ENCODE measurements at regions not wholly inside any gene's neighbourhood (a gene's known extent, or its start where the extent isn't known, plus 50 kb on each side); places are given as distances from the start of the nearest gene placed in this dataset.
A peak's percentile ranks its signal among the peaks of the same experiment; 100 is the strongest.

DNA sequence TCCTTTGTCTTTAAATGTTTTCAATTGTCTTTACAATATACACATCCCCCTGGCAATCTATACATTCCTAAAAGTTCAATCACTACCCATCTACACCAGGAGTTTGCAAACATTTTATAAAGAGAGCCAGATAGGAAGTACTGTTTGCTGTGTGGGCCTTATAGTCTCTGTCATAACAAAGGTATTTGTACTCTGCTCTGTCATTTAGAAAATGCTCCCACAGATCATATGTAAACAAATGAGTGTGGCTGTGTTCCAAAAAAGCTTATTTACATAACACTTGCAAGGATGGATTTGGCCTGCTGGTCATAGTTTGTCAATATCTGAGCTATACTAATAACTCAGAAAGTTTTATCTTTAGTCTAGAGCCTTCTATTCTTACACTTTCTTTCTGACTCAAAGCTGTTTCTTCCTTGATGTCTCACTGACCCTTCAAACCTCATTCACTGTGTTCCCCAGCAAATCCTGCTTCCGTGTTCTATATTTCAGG lies 511.9 kb downstream of the GBE1 start:
- Histone ChIP-seq H3K4me3 (ENCODE audit: low read length in 2 of 2) (no peak overlapping the region), H3K9me3 (ENCODE audit: control insufficient read depth, low read length) (no peaks in the 10 kb centered on the region), H3K36me3 (ENCODE audit: control insufficient read depth in 1 of 2, insufficient read depth in 2 of 2, low read length in 1 of 2) (no peaks in the 10 kb centered on the region), H3K27ac (ENCODE audit: low read depth in 1 of 2, low read length in 2 of 2) (no peak overlapping the region), H3K27me3 (ENCODE audit: control insufficient read depth in 1 of 2, insufficient read depth in 2 of 2, low read length in 1 of 2) (no peaks in the 10 kb centered on the region), H3K4me1 (ENCODE audit: control insufficient read depth in 1 of 2, insufficient read depth in 2 of 2, low read length in 2 of 2) (peaks cover 0 to 3% of the 10 kb centered on the region in 2 donors)
- 50 to 54% methylated on average over 1 of the region's 1 CpG for WGBS, 2 donors
- intact Hi-C loops (cut with DNase I), result no loop called here
- no peak for ATAC-seq (ENCODE audit: low FRiP score)
- DNase-seq, result no peak

DNA sequence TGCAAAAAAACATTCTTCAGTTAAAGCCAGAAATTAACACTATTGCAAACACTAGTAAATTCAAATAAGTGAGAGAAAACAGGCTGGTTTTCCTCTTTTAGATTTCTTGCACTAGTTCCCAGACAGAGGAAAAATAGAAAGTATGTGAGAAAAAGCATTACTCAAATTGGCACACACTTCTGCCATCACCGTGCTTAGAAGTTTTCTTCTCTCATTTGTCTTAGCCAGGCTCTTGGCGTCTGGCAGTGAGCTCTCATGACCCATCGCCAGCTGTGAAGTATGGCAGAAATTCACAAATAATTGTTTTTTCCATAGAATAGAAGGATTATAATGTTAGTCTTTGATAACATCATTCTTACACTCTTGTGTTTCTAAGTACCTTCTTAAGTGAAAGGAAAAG lies 515.9 kb downstream of the GBE1 start:
- DNase-seq (no peak), ATAC-seq (ENCODE audit: low FRiP score) (no peak)
- intact Hi-C loops (cut with DNase I), result no loop called here
- Histone ChIP-seq H3K36me3 (ENCODE audit: control insufficient read depth in 1 of 2, insufficient read depth in 2 of 2, low read length in 1 of 2) (no peaks in the 10 kb centered on the region), H3K27me3 (ENCODE audit: control insufficient read depth in 1 of 2, insufficient read depth in 2 of 2, low read length in 1 of 2) (no peaks in the 10 kb centered on the region), H3K27ac (ENCODE audit: low read depth in 1 of 2, low read length in 2 of 2) (no peak overlapping the region), H3K4me3 (ENCODE audit: low read length in 2 of 2) (peak overlapping the region in 1 of 2 donors; percentile 26), H3K9me3 (ENCODE audit: control insufficient read depth, low read length) (no peaks in the 10 kb centered on the region), H3K4me1 (ENCODE audit: control insufficient read depth in 1 of 2, insufficient read depth in 2 of 2, low read length in 2 of 2) (peaks cover 0 to 3% of the 10 kb centered on the region in 2 donors)
- WGBS, 2 donors, result 1 to 5% methylated on average over 3 of the region's 3 CpGs

DNA sequence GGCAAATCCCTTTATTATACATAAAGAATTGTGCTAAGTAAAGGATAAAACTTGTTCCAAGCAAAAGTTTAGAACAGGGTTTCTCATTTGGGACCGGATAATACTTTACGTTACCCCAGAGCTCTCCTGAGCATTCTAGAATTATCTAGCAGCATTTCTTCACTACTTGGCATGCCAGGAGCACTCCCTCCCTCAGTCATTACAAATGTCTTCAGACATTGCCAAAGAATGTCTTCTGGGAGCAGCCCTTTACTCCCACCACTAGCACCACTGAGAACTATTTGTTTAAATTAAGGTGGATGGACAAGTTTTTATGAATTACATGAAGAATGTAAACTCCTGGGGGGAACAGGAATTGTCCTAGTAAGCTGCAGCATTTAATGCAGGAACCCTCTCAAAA lies 516.4 kb downstream of the GBE1 start:
- Histone ChIP-seq H3K27me3 (ENCODE audit: control insufficient read depth in 1 of 2, insufficient read depth in 2 of 2, low read length in 1 of 2) (no peaks in the 10 kb centered on the region), H3K27ac (ENCODE audit: low read depth in 1 of 2, low read length in 2 of 2) (no peak overlapping the region), H3K4me3 (ENCODE audit: low read length in 2 of 2) (no peak overlapping the region), H3K36me3 (ENCODE audit: control insufficient read depth in 1 of 2, insufficient read depth in 2 of 2, low read length in 1 of 2) (no peaks in the 10 kb centered on the region), H3K4me1 (ENCODE audit: control insufficient read depth in 1 of 2, insufficient read depth in 2 of 2, low read length in 2 of 2) (peaks cover 0 to 3% of the 10 kb centered on the region in 2 donors), H3K9me3 (ENCODE audit: control insufficient read depth, low read length) (no peaks in the 10 kb centered on the region)
- no peak for ATAC-seq (ENCODE audit: low FRiP score)
- no peak for DNase-seq
- intact Hi-C loops (cut with DNase I), result no loop called here
- WGBS, 2 donors, result 2 to 9% methylated on average over 2 of the region's 2 CpGs

DNA sequence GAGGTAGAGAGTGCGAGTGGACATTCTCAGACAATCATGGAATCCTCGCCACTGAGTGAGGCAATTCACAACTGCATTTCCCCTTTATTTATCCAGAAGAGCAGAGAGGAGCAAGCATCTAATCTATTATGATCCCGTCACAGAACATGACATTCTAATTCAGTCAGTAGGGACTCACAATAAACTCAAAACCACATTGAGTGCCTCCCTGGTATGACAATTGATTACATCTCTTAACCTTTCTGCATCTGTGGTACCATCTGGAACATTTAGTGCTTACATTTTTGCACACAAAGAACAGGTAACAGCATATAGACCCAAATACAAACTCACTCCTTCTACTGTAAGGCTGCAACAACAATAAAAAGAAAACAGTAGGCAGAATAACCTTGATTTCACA lies 517.2 kb downstream of the GBE1 start:
- Histone ChIP-seq H3K27me3 (ENCODE audit: control insufficient read depth in 1 of 2, insufficient read depth in 2 of 2, low read length in 1 of 2) (no peaks in the 10 kb centered on the region), H3K4me3 (ENCODE audit: low read length in 2 of 2) (no peak overlapping the region), H3K27ac (ENCODE audit: low read depth in 1 of 2, low read length in 2 of 2) (no peak overlapping the region), H3K4me1 (ENCODE audit: control insufficient read depth in 1 of 2, insufficient read depth in 2 of 2, low read length in 2 of 2) (peaks cover 0 to 3% of the 10 kb centered on the region in 2 donors), H3K9me3 (ENCODE audit: control insufficient read depth, low read length) (no peaks in the 10 kb centered on the region), H3K36me3 (ENCODE audit: control insufficient read depth in 1 of 2, insufficient read depth in 2 of 2, low read length in 1 of 2) (no peaks in the 10 kb centered on the region)
- DNase-seq, result no peak
- intact Hi-C loops (cut with DNase I), result no loop called here
- WGBS, 2 donors, result 95 to 99% methylated on average over 3 of the region's 3 CpGs
- no peak for ATAC-seq (ENCODE audit: low FRiP score)

DNA sequence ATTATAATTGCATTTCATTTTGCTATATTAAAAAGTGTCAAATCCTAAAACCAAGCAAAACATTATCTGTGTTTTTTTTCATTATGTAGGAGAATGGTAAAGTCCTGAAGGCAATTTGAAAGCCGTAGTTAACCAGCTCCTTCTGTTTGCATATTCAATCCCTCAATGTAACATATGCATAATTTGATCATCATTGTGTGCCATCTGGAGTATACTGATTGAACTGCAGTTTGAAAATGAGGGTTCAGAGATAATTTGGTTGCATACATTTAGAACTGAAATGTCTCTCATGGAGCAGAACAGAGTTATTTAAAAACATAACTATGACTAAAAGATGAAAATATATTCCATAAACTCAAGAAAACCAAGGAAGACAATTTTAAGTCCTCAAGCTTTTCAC lies 518.6 kb downstream of the GBE1 start:
- ATAC-seq (ENCODE audit: low FRiP score) (no peak), DNase-seq (no peak)
- 27 to 37% methylated on average over 1 of the region's 1 CpG for WGBS, 2 donors
- Histone ChIP-seq H3K4me3 (ENCODE audit: low read length in 2 of 2) (no peak overlapping the region), H3K9me3 (ENCODE audit: control insufficient read depth, low read length) (no peaks in the 10 kb centered on the region), H3K4me1 (ENCODE audit: control insufficient read depth in 1 of 2, insufficient read depth in 2 of 2, low read length in 2 of 2) (peaks cover 0 to 3% of the 10 kb centered on the region in 2 donors), H3K27me3 (ENCODE audit: control insufficient read depth in 1 of 2, insufficient read depth in 2 of 2, low read length in 1 of 2) (no peaks in the 10 kb centered on the region), H3K36me3 (ENCODE audit: control insufficient read depth in 1 of 2, insufficient read depth in 2 of 2, low read length in 1 of 2) (no peaks in the 10 kb centered on the region), H3K27ac (ENCODE audit: low read depth in 1 of 2, low read length in 2 of 2) (no peak overlapping the region)
- intact Hi-C loops (cut with DNase I), result no loop called here

DNA sequence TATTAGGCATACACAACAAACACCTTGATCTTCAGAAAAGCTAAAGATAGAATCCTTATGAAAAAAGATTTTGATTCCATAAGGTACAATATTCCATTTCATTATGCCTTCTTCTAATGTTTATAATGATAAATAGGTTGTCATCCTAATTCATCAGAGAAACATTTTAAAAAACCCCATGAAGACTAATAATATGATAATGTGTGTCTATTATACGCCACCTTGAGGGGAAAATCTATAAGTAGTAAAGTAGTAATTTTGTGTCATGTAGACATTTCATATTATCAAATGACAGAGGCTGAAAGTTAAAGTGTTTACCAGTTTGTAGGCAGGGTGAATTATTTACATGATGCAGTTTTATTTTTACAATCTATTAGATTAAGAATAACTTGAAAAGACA lies 524.3 kb downstream of the GBE1 start:
- DNase-seq (no peak), ATAC-seq (ENCODE audit: low FRiP score) (no peak)
- peaks cover 0 to 1% of the 10 kb centered on the region in 2 donors for H3K27me3 ChIP-seq (ENCODE audit: control insufficient read depth in 1 of 2, insufficient read depth in 2 of 2, low read length in 1 of 2)
- WGBS, 2 donors, result 91 to 93% methylated on average over 1 of the region's 1 CpG
- H3K4me3 ChIP-seq (ENCODE audit: low read length in 2 of 2), result no peak overlapping the region
- intact Hi-C loops (cut with DNase I), result no loop called here
- H3K4me1 ChIP-seq (ENCODE audit: control insufficient read depth in 1 of 2, insufficient read depth in 2 of 2, low read length in 2 of 2), result no peaks in the 10 kb centered on the region
- H3K27ac ChIP-seq (ENCODE audit: low read depth in 1 of 2, low read length in 2 of 2), result no peak overlapping the region
- H3K36me3 ChIP-seq (ENCODE audit: control insufficient read depth in 1 of 2, insufficient read depth in 2 of 2, low read length in 1 of 2), result no peaks in the 10 kb centered on the region
- no peaks in the 10 kb centered on the region for H3K9me3 ChIP-seq (ENCODE audit: control insufficient read depth, low read length)

DNA sequence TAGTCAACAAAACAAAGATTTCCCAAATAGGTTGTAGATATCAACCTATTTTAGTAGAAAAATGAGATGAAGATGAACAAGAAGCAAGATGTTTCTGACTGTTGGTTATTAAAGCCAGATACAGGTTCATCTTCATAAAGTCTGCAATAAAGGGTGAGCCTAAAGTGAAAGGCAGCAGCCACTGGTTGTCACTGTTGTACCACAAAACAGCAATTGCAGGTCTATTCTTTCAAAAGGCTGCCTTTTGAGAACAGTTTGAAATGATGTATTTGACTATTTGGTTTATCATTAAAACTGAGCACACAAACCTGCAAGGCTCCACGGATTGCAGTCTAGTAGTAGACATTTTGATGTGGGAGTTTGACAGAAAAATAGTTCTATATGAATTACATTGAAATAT lies 543.4 kb downstream of the GBE1 start:
- Histone ChIP-seq H3K9me3 (ENCODE audit: control insufficient read depth, low read length) (no peaks in the 10 kb centered on the region), H3K4me3 (ENCODE audit: low read length in 2 of 2) (no peak overlapping the region), H3K27ac (ENCODE audit: low read depth in 1 of 2, low read length in 2 of 2) (no peak overlapping the region), H3K27me3 (ENCODE audit: control insufficient read depth in 1 of 2, insufficient read depth in 2 of 2, low read length in 1 of 2) (no peaks in the 10 kb centered on the region), H3K36me3 (ENCODE audit: control insufficient read depth in 1 of 2, insufficient read depth in 2 of 2, low read length in 1 of 2) (no peaks in the 10 kb centered on the region), H3K4me1 (ENCODE audit: control insufficient read depth in 1 of 2, insufficient read depth in 2 of 2, low read length in 2 of 2) (no peaks in the 10 kb centered on the region)
- 10 to 11% methylated on average over 1 of the region's 1 CpG for WGBS, 2 donors
- DNase-seq (no peak), ATAC-seq (ENCODE audit: low FRiP score) (no peak)
- intact Hi-C loops (cut with DNase I), result no loop called here

DNA sequence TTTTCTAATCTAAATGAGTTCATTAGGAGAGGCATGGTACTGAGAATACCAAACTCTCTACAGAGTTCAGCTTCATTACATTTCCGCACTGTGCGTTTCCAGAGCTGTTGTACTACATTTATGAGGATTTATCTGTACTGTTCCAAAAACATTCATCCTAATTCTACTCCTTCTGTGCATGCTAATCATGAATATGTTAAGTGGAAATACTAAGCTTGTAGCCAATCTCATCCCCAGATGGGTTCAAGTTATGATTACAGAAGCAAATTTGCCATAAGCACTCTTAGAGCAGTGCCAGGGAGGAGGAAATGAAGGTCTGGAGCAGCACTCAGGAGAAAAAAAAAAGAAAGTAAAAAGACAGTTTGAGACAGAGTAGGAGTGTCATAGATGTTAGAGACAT lies 544.3 kb downstream of the GBE1 start:
- Histone ChIP-seq H3K36me3 (ENCODE audit: control insufficient read depth in 1 of 2, insufficient read depth in 2 of 2, low read length in 1 of 2) (no peaks in the 10 kb centered on the region), H3K9me3 (ENCODE audit: control insufficient read depth, low read length) (no peaks in the 10 kb centered on the region), H3K27me3 (ENCODE audit: control insufficient read depth in 1 of 2, insufficient read depth in 2 of 2, low read length in 1 of 2) (no peaks in the 10 kb centered on the region), H3K4me1 (ENCODE audit: control insufficient read depth in 1 of 2, insufficient read depth in 2 of 2, low read length in 2 of 2) (no peaks in the 10 kb centered on the region), H3K4me3 (ENCODE audit: low read length in 2 of 2) (no peak overlapping the region), H3K27ac (ENCODE audit: low read depth in 1 of 2, low read length in 2 of 2) (no peak overlapping the region)
- WGBS, 2 donors, result 92 to 93% methylated on average over 2 of the region's 2 CpGs
- ATAC-seq (ENCODE audit: low FRiP score) (no peak), DNase-seq (no peak)
- intact Hi-C loops (cut with DNase I), result no loop called here

DNA sequence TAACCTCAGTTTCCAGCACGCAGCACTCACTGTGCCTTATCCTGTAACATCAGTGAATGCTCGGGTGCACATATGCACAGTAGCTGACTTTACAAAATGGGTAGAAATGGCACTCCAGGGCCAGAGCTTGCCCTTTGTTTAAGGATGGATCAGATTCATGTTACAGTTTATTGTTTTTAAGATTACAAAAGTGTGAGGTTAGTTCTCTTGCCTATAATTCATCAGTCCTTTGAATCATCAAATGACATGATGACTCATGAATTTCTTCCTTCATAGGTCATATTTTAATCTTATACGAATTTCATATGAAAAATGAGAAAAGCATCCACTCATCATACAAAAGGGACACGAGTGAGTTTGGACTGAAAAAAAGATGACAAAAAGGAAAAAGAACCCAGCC lies 545.3 kb downstream of the GBE1 start:
- 30 to 31% methylated on average over 4 of the region's 4 CpGs for WGBS, 2 donors
- no peak overlapping the region for H3K27ac ChIP-seq (ENCODE audit: low read depth in 1 of 2, low read length in 2 of 2)
- H3K4me1 ChIP-seq (ENCODE audit: control insufficient read depth in 1 of 2, insufficient read depth in 2 of 2, low read length in 2 of 2), result no peaks in the 10 kb centered on the region
- no peaks in the 10 kb centered on the region for H3K9me3 ChIP-seq (ENCODE audit: control insufficient read depth, low read length)
- H3K4me3 ChIP-seq (ENCODE audit: low read length in 2 of 2), result no peak overlapping the region
- no peak for ATAC-seq (ENCODE audit: low FRiP score)
- intact Hi-C loops (cut with DNase I), result no loop called here
- H3K36me3 ChIP-seq (ENCODE audit: control insufficient read depth in 1 of 2, insufficient read depth in 2 of 2, low read length in 1 of 2), result no peaks in the 10 kb centered on the region
- no peaks in the 10 kb centered on the region for H3K27me3 ChIP-seq (ENCODE audit: control insufficient read depth in 1 of 2, insufficient read depth in 2 of 2, low read length in 1 of 2)
- DNase-seq, result no peak

All from aorta (tissue), 5 donors.